Endothelial cell of hepatic sinusoid (primary cell): ENCODE measurements at regions not wholly inside any gene's neighbourhood (a gene's known extent, or its start where the extent isn't known, plus 50 kb on each side); places are given as distances from the start of the nearest gene placed in this dataset.

Source experiments
- in situ Hi-C: cut with HindIII; loops from 2 replicates; pipeline ENCODE4 v1.10.0; 2017; ENCODE audit warnings: low sequenced_read_pairs

DNA sequence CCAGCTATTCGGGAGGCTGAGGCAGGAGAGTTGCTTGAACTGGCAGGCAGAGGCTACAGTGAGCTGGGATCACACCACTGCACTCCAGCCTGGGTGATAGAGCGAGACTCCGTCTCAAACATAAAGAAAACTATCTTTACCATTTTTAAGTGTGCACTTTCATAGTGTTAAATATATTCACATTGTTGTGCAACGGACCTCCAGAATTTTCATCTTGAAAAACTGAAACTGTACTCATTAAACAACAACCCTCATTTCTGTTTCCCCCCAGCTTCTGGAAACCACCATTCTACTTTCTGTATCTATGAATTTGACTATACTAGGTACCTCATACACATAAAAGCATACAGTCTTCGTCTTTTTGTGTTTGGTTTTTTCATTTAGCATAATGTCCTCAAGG is 375.1 kb downstream of the SHQ1 start:
- in situ Hi-C loops: no loop called here

DNA sequence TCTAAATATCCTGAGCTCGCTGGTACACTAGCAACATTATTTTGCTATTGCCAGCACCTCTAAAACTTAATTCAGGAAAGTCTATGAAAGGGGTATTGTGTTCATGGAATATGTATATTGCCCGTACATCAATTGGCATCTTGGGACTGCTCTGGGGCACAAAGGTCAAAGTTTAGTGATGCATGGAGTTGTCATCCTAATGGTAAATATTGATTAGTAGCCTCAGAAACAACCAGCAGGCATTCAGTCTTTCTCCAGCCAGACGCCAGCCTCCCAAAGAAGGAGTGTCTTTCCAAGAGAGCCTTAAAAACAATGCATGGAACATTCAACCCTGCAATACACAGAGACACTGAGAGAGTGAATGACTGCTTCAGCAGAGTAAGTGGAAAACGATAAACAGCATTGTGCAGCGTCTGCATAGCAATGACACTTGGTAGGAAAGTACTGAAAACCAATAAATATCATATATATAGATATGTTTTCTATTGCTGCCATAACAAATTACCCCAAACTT is 377.3 kb downstream of the SHQ1 start:
- in situ Hi-C loops: no loop called here

DNA sequence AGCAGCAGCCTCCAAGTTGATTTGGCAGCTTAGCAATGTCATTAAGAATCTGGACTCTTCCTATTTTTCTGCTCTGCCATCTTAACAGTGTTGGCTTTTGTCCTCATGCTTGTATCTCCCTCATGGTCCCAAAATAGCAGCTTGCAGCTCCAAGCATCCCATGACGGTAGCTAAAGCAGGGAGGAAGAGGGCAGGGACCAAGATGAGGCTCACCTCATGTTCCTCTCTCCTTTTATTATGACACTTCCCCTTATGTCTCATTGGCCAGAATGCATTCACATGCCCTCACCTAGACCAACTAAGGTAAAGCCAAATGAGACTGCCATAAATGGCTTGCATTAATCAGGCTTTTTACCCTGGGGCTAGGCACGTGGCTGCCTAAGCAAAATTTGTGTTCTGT is 382.4 kb downstream of the SHQ1 start:
- in situ Hi-C loops: no loop called here

DNA sequence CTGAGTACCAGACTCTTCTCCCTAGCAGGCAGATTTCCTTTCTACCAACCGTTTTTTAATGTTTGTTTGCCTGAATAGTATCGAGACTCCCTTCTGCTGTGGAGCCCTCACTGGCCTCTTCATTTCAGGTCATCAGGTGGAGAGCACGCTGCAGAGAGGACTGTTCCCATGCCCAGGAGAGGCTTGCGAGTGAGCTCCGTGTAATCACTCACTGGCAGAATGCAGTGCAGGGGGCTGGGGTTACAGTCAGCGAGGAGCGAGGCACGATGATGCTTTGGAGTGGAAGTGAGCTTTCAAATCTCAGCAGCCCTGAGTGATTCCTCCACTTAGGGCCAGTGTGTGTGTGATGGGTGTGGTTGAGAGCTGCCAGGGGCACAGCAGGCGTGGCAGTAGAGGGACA is 385.2 kb downstream of the SHQ1 start:
- in situ Hi-C loops: no loop called here

DNA sequence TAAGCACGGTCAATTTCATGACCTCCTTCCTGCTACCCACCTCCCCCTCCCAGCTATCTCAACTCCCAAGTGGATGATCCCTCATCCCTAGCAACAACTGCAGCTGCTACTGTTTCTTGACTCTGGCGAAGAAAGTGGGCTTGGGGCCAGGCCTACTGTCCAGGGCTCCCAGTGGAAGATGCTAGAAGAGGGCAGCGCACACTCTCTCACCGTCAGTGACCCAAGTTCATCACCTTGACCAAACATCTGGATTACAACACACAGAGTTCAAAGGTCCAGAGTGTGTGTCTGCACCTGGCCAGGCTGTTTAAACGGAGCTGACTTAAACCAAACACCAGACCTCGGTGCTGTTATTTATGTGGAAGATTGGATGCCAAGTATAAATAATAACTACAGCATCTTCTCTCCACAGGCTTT is 385.6 kb downstream of the SHQ1 start:
- in situ Hi-C loops: no loop called here

DNA sequence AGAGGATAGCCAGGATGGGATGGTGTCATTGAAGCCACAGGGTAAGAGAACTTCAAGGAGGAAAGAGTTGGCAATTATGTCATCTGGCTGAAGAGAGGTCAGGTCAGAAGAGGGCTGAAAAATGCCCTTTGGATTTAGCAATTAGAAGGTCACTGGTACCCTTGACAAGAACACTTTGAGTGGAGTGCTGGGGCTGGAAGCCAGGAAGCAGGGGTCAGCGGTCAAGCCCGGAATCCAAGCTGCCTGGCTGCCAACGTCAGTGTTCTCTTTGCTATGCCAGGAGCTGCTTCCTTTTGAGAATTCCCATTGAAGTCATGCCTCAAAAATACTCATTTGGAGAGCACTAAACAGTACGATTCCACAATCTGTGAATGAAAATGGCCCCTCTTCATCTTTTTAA is 386.5 kb downstream of the SHQ1 start:
- in situ Hi-C loops: no loop called here

- in situ Hi-C loops: no loop called here
These were observed 387.8 kb downstream of the SHQ1 start for GRCh38 chr3:72460205-72461174.

GRCh38 chr3:72459588-72459987 is 388.7 kb downstream of the SHQ1 start:
- in situ Hi-C loops: no loop called here

DNA sequence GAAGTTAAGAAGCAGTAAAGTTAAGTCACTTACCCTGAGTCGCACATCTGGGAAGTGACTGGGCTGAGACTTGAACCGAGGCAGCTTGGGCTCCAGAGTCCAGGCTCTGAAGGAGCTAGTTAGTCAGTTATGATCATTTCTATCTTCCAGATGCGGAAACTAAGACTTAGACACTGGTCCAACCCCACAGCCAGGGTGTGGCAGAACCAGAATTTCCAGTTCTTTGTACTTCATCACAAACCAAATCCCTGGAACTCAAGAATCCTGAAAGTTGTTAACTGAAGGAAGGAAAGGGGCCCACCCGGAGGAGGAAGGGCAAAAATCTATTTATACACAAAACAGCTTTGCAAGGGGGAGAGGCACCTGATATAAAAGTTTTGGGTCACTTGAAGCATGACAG is 389.9 kb downstream of the SHQ1 start:
- in situ Hi-C loops: no loop called here

DNA sequence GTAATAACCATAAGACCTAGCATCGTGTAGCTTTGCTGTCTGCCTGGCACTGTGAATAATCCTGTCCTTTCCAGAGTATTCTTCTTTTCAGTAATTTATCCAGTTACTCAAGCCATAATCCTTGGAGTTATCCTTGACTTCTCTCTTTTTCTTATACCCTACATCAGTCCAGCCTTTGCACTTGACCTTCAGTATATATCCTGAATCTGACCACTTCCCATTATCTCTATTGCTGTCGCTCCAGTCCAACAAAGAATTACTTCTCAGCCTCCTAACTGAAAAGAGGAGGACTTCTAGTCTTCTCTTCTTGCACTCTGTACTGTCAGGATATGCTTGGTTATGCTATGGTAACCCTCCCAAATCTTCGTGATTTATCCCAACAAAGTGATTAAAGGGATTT is 393.8 kb downstream of the SHQ1 start:
- in situ Hi-C loops: no loop called here

DNA sequence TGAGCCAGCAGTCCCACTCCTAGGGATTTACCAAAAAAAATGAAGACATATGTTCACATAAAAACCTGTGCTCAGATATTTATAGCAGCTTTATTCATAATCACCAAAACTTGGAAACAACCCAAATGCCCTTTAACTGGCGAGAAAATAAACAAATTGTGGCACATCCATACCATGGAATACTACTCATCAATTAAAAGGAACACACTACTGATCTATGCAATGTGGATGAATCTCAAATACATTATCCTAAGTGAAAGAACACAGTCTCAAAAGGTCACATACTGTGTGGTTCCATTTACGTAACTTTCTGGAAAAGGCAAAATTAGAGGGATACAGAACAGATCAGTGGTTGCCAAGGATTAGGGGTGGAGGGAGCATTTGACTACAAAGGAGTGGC is 394.5 kb downstream of the SHQ1 start:
- in situ Hi-C loops: no loop called here

- in situ Hi-C loops: no loop called here
These were observed 395.5 kb downstream of the SHQ1 start for GRCh38 chr3:72452745-72453144.

- in situ Hi-C loops: no loop called here
These were observed 396.4 kb downstream of the SHQ1 start for GRCh38 chr3:72451841-72452240.

- in situ Hi-C loops: no loop called here
These were observed 398.7 kb downstream of the SHQ1 start for GRCh38 chr3:72449551-72449950.

GRCh38 chr3:72448858-72449257 is 399.4 kb downstream of the SHQ1 start:
- in situ Hi-C loops: no loop called here

DNA sequence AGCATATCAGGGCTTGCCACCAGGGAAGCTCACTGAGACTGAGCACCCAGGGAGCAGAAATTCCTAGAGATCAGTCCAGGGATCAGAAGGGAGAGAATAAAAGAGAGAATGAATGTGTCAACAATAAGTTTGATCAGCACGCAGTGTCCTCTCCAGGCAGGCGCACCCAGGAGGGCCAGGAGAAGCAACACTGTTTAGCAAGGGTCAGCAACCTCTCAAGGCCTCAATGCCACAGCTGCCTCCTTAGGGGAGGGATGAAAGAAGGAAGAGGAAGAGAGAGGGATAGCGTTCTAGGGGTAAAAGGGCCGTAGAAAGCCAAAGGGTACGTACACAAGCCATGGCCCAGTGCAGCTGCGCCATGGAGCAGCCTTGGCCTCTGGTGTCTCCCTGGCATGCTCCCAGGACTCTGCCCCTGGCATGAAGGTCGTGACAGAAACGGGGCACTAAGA is 399.8 kb downstream of the SHQ1 start:
- in situ Hi-C loops: no loop called here

- in situ Hi-C loops: no loop called here
These were observed 400.9 kb downstream of the SHQ1 start for GRCh38 chr3:72447059-72447946.

- in situ Hi-C loops: no loop called here
These were observed 401.8 kb downstream of the SHQ1 start, which contains the start of gene RYBP for GRCh38 chr3:72446218-72447058. Gene RYBP (minus strand): TSS chr3:72446621.

DNA sequence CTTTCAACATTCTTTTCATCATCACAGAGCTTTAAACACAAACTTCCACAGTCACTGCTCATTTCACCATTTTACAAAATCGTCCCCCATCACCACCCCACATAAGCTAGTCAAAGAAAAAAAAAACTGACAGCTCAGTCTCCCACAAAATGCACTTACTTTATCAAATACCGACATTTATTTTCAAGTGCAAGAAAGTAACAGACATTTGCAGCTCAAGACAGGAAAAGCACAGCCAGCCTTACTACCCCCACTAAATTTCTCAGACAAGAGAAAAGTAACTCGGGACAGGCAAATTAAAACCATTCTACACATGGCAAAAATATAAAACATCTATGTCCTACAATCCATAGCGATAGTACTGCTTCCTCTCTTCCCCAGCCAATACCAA is 402.4 kb downstream of the SHQ1 start:
- in situ Hi-C loops: no loop called here

GRCh38 chr3:72444656-72445223 is 403.5 kb downstream of the SHQ1 start:
- in situ Hi-C loops: no loop called here
